NT2/D1 (cell line): ENCODE measurements at regions not wholly inside any gene's neighbourhood (a gene's known extent, or its start where the extent isn't known, plus 50 kb on each side); places are given as distances from the start of the nearest gene placed in this dataset.

Source experiments
- SUZ12 ChIP-seq: IDR thresholded peaks from 2 replicates; pipeline ENCODE4 v1.6.1; 2011; ENCODE audit not compliant: insufficient read length, insufficient read depth; ENCODE audit errors: extremely low read depth
- YY1 ChIP-seq: IDR thresholded peaks from 2 replicates; pipeline ENCODE4 v1.6.1; 2011; ENCODE audit not compliant: insufficient read length, insufficient read depth
- ZNF274 ChIP-seq: IDR thresholded peaks from 2 replicates; pipeline ENCODE4 v1.6.1; 2011; ENCODE audit warnings: mild to moderate bottlenecking, low read depth, low read length

DNA sequence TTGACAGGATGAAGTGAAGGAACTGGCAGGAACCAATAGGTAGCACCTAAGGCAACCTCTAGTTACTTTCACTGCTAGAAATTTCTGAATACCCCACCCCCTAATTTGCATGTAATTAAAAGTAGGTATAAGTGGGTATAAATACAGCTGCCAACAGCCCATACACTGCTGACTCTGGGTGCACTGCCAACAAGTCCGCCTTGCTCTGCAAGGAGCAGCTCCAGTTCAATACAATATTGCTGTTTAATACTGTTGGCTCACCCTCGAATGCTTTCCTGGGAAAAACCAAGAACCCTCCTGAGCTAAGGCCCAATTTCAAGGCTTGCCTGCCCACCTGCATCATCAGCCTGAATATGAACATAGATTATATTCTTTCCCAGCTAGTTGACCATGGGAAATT is 981.9 kb downstream of the ADGRL2 start:
- TF ChIP-seq YY1 (no peak), SUZ12 (no peak), ZNF274 (no peak)
